Brain pericyte (primary cell): ENCODE measurements at regions not wholly inside any gene's neighbourhood (a gene's known extent, or its start where the extent isn't known, plus 50 kb on each side); places are given as distances from the start of the nearest gene placed in this dataset.
"Not testable (repeated sequence)": the region's sequence is repeated elsewhere in the genome, so short reads cannot be mapped to it uniquely, and the experiment has no call there.

Experiments used
- DNase-seq: peaks from one replicate; pipeline ENCODE4 v3.0.0-alpha.2; 2012; ENCODE audit warnings: low read depth, low spot score

GRCh38 chr9:26492608-26493521, 399.7 kb downstream of the CAAP1 start:
- DNase-seq: not testable (repeated sequence)

- not testable (repeated sequence) for DNase-seq
Measured at GRCh38 chr9:26491922-26492607, 400.5 kb downstream of the CAAP1 start.

- no peak for DNase-seq
Measured at GRCh38 chr9:26483991-26484390, 408.6 kb downstream of the CAAP1 start.

GRCh38 chr9:26477963-26478362, 414.6 kb downstream of the CAAP1 start:
- DNase-seq: no peak

- DNase-seq: no peak
Measured at GRCh38 chr9:26471261-26471660, 421.3 kb downstream of the CAAP1 start.

- no peak for DNase-seq
Measured at GRCh38 chr9:26470284-26470683, 422.3 kb downstream of the CAAP1 start.

GRCh38 chr9:26463837-26464236, 428.8 kb downstream of the CAAP1 start:
- DNase-seq: no peak

- no peak for DNase-seq
Measured at GRCh38 chr9:26462751-26463150, 429.9 kb downstream of the CAAP1 start.

GRCh38 chr9:26462213-26462612, 430.4 kb downstream of the CAAP1 start:
- DNase-seq: no peak

GRCh38 chr9:26460624-26461023, 432.0 kb downstream of the CAAP1 start:
- no peak for DNase-seq

- DNase-seq: no peak
Measured at GRCh38 chr9:26459959-26460358, 432.6 kb downstream of the CAAP1 start.

- DNase-seq: no peak
Measured at GRCh38 chr9:26458054-26458453, 434.5 kb downstream of the CAAP1 start.

GRCh38 chr9:26457151-26457550, 435.5 kb downstream of the CAAP1 start:
- no peak for DNase-seq

GRCh38 chr9:26439061-26439624, 453.5 kb downstream of the CAAP1 start:
- no peak for DNase-seq

GRCh38 chr9:26437056-26437711, 455.4 kb downstream of the CAAP1 start:
- DNase-seq: no peak

- no peak for DNase-seq
Measured at GRCh38 chr9:26426551-26427131, 466.0 kb downstream of the CAAP1 start.

- no peak for DNase-seq
Measured at GRCh38 chr9:26418480-26418879, 474.1 kb downstream of the CAAP1 start.

- no peak for DNase-seq
Measured at GRCh38 chr9:26415528-26415927, 477.1 kb downstream of the CAAP1 start.

- no peak for DNase-seq
Measured at GRCh38 chr9:26413611-26414010, 479.0 kb downstream of the CAAP1 start.

- no peak for DNase-seq
Measured at GRCh38 chr9:26412446-26412845, 480.2 kb downstream of the CAAP1 start.

GRCh38 chr9:26406676-26407075, 485.9 kb downstream of the CAAP1 start:
- no peak for DNase-seq

GRCh38 chr9:26399556-26399955, 493.0 kb downstream of the CAAP1 start:
- no peak for DNase-seq
